Heart right ventricle (tissue), 16 donors: ENCODE measurements at regions not wholly inside any gene's neighbourhood (a gene's known extent, or its start where the extent isn't known, plus 50 kb on each side); places are given as distances from the start of the nearest gene placed in this dataset.

ENCODE experiments used
- ATAC-seq, 8 donors: fragments of 200-7000 bp; cut with Tn5 transposase; one replicate each; pipeline ENCODE4 v1.9.1; 2020; ENCODE audit warnings: mild to moderate bottlenecking in 8 of 8, moderate library complexity in 8 of 8, moderate number of reproducible peaks in 1 of 8
- DNase-seq, 2 donors: peaks; one replicate each; pipeline ENCODE4 v3.0.0-alpha.2; 2020
- H3K27ac ChIP-seq, 10 donors: fragments of 200-600 bp; sonication (generic) in 2 of 10; one replicate each; pipeline versions ENCODE4 v1.5.0 to v1.8.0; 2020 to 2022; ENCODE audit warnings: mild to moderate bottlenecking in 3 of 10
- H3K27me3 ChIP-seq, 7 donors: fragments of 200-600 bp; one replicate each; pipeline ENCODE4 v1.8.0; 2021 to 2022; ENCODE audit warnings: mild to moderate bottlenecking in 2 of 7
- H3K36me3 ChIP-seq, 9 donors: fragments of 200-600 bp; sonication (generic) in 1 of 9; one replicate each; pipeline versions ENCODE4 v1.5.0 to v1.8.0; 2020 to 2022; ENCODE audit warnings: mild to moderate bottlenecking in 2 of 9
- H3K4me1 ChIP-seq, 9 donors: fragments of 200-600 bp; sonication (generic) in 1 of 9; one replicate each; pipeline versions ENCODE4 v1.5.0 to v1.8.0; 2020 to 2022; ENCODE audit warnings: mild to moderate bottlenecking in 4 of 9
- H3K4me3 ChIP-seq, 10 donors: fragments of 200-600 bp; sonication (generic) in 2 of 10; one replicate each; pipeline versions ENCODE4 v1.5.0 to v1.8.0; 2020 to 2022; ENCODE audit warnings: mild to moderate bottlenecking in 7 of 10, moderate library complexity in 2 of 10
- H3K9me3 ChIP-seq, 11 donors: fragments of 200-600 bp in 10 of 11; sonication (generic) in 2 of 11; one replicate each; pipeline versions ENCODE4 v1.5.0 to v1.8.0; 2013 to 2022; ENCODE audit warnings: mild to moderate bottlenecking in 2 of 11, control low read depth in 1 of 11, moderate library complexity in 1 of 11
- CTCF ChIP-seq, 9 donors: fragments of 200-600 bp; sonication (generic) in 2 of 9; IDR thresholded peaks; one replicate each; pipeline versions ENCODE4 v1.5.0 to v1.8.0; 2021 to 2022; ENCODE audit warnings: antibody characterized with exemption in 9 of 9, mild to moderate bottlenecking in 5 of 9, moderate library complexity in 1 of 9
- WGBS, 2 donors: extraction: QIAGEN DNeasy Blood & Tissue Kit; methylation state at CpG; one replicate each; pipeline ENCODE4 v1.1.7; 2013; ENCODE audit warnings: inconsistent platforms in 1 of 2; 5-methylcytosine and 5-hydroxymethylcytosine counted together
- intact Hi-C, 10 donors: fragments of 100-400 bp; cut with DNase I; formaldehyde crosslinking; loops; one replicate each; pipeline versions ENCODE4 v1.11.1 to v1.14.2; 2022
- donor health status: Arrhythmogenic right ventricular cardiomyopathy.
- donor health status: ischemic (EF 13 %, LVEDD 7.1; RV severe dilation, severe dysfunction).
- donor health status: healthy with polysubstance abuse.
- donor health status: DM: no; HTN: yes; CAD: no.
- donor health status: DM: no; HTN: no; CAD: no.
- donor health status: ischemic (EF 25% LVEDD 6.9; RV normal size, moderate dysfunction).
- donor health status: ischemic (EF 25% LVEDD 5.7; RV mildly dilated, moderate dysfunction).
- donor health status: healthy.
- donor health status: DM: yes; HTN: yes; CAD: no.
- donor health status: Ischemic cardiomyopathy.
- donor health status: ischemic (EF 35%, LVEDD 5.7; RV mildly dilated, moderate dysfunction).
- donor health status: nonischemic (EF 11% LVEDD 7.7; RV severe dilation, severe dysfunction).
- donor health status: DM: yes; HTN: yes; CAD: no.
- donor health status: PGD.
- donor health status: ischemic (EF 29% LVEDD 5.4; RV normal size, mild dysfunction).
- donor health status: nonischemic (EF 23%, LVEDD 6.1; RV moderate dilation, normal function).

- intact Hi-C loops, result no loop called here
- H3K27ac ChIP-seq, result peak overlapping the region in 1 of 10 donors; percentile 28
- no peak overlapping the region for H3K4me3 ChIP-seq
- no peaks in the 10 kb centered on the region for H3K9me3 ChIP-seq
- no peak for TF ChIP-seq CTCF (IDR thresholded peaks at IDR 0.05)
- no peak for ATAC-seq
- H3K36me3 ChIP-seq, result no peaks in the 10 kb centered on the region
- WGBS, 2 donors, result 91% methylated on average over 5 of the region's 5 CpGs
- H3K27me3 ChIP-seq, result no peaks in the 10 kb centered on the region
- no peak for DNase-seq
- peaks cover 0 to 58% (median 0%) of the 10 kb centered on the region in 9 donors for H3K4me1 ChIP-seq
Measured at GRCh38 chr2:64848363-64848762, 140.8 kb upstream of the SLC1A4 start.

- intact Hi-C loops, result no loop called here
- no peak for ATAC-seq
- H3K27ac ChIP-seq, result peak overlapping the region in 1 of 10 donors; percentile 28
- no peak overlapping the region for H3K4me3 ChIP-seq
- DNase-seq, result no peak
- no peaks in the 10 kb centered on the region for H3K27me3 ChIP-seq
- H3K36me3 ChIP-seq, result no peaks in the 10 kb centered on the region
- H3K9me3 ChIP-seq, result no peaks in the 10 kb centered on the region
- H3K4me1 ChIP-seq, result peaks cover 0 to 64% (median 0%) of the 10 kb centered on the region in 9 donors
- no peak for TF ChIP-seq CTCF (IDR thresholded peaks at IDR 0.05)
Measured at GRCh38 chr2:64848945-64849344, 140.3 kb upstream of the SLC1A4 start.

GRCh38 chr2:64850642-64851041, 138.6 kb upstream of the SLC1A4 start:
- DNase-seq (no peak), ATAC-seq (no peak)
- no peaks in the 10 kb centered on the region for H3K36me3 ChIP-seq
- no peak overlapping the region for H3K27ac ChIP-seq
- intact Hi-C loops, result loop anchor here in 1 of 10 donors (10.0 kb wide), 1 partner anchor 76 kb away; no protein-coding TSS in a partner anchor
- no peak for TF ChIP-seq CTCF (IDR thresholded peaks at IDR 0.05)
- H3K4me3 ChIP-seq, result no peak overlapping the region
- no peaks in the 10 kb centered on the region for H3K9me3 ChIP-seq
- peaks cover 0 to 75% (median 0%) of the 10 kb centered on the region in 9 donors for H3K4me1 ChIP-seq
- H3K27me3 ChIP-seq, result no peaks in the 10 kb centered on the region

GRCh38 chr2:64852771-64853241, 136.4 kb upstream of the SLC1A4 start:
- H3K27me3 ChIP-seq, result no peaks in the 10 kb centered on the region
- H3K4me1 ChIP-seq, result peaks cover 6 to 79% (median 12%) of the 10 kb centered on the region in 9 donors
- no peaks in the 10 kb centered on the region for H3K9me3 ChIP-seq
- 72 to 77% methylated on average over 4 of the region's 4 CpGs for WGBS, 2 donors
- H3K4me3 ChIP-seq, result no peak overlapping the region
- no peak for TF ChIP-seq CTCF (IDR thresholded peaks at IDR 0.05)
- ATAC-seq (peak in 6 of 8 donors; percentile 12 to 60 (median 32)), DNase-seq (no peak)
- H3K27ac ChIP-seq, result peak overlapping the region in 2 of 10 donors; percentile 28 to 73
- H3K36me3 ChIP-seq, result no peaks in the 10 kb centered on the region
- intact Hi-C loops, result loop anchor here in 1 of 10 donors (10.0 kb wide), 1 partner anchor 78 kb away; no protein-coding TSS in a partner anchor
